ENCODE measurements at regions not wholly inside any gene's neighbourhood (a gene's known extent, or its start where the extent isn't known, plus 50 kb on each side); places are given as distances from the start of the nearest gene placed in this dataset.

DNA sequence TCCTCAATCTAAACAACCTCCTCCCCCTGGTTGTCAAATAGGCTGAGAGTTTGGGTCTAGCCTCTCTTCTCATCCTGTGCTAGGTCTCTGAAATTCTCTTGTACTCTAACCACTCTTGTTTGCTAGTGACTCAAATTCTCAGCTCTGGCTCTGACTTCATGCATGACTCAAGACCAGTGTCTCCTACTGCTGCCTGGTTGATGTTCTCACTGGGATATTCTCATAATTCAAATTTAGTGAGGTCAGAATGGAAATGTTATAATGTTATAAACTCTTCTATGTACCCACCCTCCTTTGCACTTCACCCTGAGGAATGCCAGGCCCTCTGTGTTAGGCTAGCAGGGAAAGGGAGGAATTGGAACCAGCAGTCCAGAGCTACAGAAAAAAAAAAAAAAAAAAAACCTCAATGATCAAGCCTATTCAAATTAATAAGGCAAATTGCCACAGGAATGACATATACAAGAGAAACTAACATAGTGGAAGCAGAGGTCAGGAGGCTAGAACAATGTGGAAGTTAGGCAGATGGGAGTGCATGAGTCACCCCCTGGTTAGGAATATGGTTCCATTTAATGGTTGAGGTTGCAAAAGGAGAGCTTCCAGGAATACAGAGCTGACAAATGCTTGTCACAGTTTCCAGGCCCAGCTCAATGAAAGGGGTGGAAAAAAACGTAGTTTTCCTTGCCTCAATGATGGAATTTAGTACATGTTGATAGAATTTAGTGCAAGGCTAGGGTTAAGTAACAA, 459.5 kb downstream of the RMST start:
- TF ChIP-seq, protein P1, sequence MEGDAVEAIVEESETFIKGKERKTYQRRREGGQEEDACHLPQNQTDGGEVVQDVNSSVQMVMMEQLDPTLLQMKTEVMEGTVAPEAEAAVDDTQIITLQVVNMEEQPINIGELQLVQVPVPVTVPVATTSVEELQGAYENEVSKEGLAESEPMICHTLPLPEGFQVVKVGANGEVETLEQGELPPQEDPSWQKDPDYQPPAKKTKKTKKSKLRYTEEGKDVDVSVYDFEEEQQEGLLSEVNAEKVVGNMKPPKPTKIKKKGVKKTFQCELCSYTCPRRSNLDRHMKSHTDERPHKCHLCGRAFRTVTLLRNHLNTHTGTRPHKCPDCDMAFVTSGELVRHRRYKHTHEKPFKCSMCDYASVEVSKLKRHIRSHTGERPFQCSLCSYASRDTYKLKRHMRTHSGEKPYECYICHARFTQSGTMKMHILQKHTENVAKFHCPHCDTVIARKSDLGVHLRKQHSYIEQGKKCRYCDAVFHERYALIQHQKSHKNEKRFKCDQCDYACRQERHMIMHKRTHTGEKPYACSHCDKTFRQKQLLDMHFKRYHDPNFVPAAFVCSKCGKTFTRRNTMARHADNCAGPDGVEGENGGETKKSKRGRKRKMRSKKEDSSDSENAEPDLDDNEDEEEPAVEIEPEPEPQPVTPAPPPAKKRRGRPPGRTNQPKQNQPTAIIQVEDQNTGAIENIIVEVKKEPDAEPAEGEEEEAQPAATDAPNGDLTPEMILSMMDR (conservative IDR thresholded peaks at IDR 0.05 in 1 of 2, IDR thresholded peaks at IDR 0.05 in 1 of 2; ENCODE audit: extremely low read depth in 1 of 2, insufficient read depth in 1 of 2, low read depth in 1 of 2, low read length in 2 of 2): no peak
- TF ChIP-seq EZH2 (IDR thresholded peaks at IDR 0.05; ENCODE audit: borderline replicate concordance, low read length): no peak
